Endothelial cell of umbilical vein (primary cell): ENCODE measurements at regions not wholly inside any gene's neighbourhood (a gene's known extent, or its start where the extent isn't known, plus 50 kb on each side); places are given as distances from the start of the nearest gene placed in this dataset.

ENCODE experiments used
- BruUV-seq: library from RNA; stranded (reverse); fragments of 400-500 nt; replicated peaks from 2 replicates; lab custom pipeline; 2021; lab: Mats Ljungman, UMichigan
- CTCF ChIA-PET: fragments of 300-600, 350-600 bp; sonication (Branson Sonifier 250); formaldehyde crosslinking; loops from one replicate; lab custom pipeline; 2021; ENCODE audit warnings: antibody characterized with exemption, inconsistent platforms; lab: Charles Lee
- POLR2A ChIA-PET: fragments of 300-600, 350-600 bp; sonication (Branson Sonifier 250); formaldehyde crosslinking; loops from one replicate; lab custom pipeline; 2021; ENCODE audit warnings: antibody characterized with exemption, inconsistent platforms; lab: Charles Lee
- DNase-seq: peaks from one replicate; pipeline ENCODE4 v3.0.0-alpha.2; 2011; ENCODE audit warnings: low read depth, low spot score
- FAIRE-seq: peaks from 2 replicates; lab custom pipeline; 2011; peaks lifted over from hg19 to GRCh38; lab: Jason Lieb, UNC
- H2AFZ ChIP-seq: 2 replicates; pipeline ENCODE4 v1.6.0; 2012; ENCODE audit warnings: low read depth, low read length, control low read depth, inconsistent platforms
- H3K27ac ChIP-seq: 2 replicates; pipeline ENCODE4 v1.5.1; 2011; ENCODE audit warnings: low read depth, mild to moderate bottlenecking, control low read depth, low read length, moderate library complexity; ENCODE audit not compliant: insufficient read depth
- H3K27me3 ChIP-seq, 2 experiments: 2 replicates each; pipeline versions ENCODE4 v1.6.0 to v1.6.1; 2011; ENCODE audit warnings: low read length in 2 of 2, mixed read lengths in 1 of 2; ENCODE audit not compliant: control insufficient read depth in 2 of 2, insufficient read depth in 2 of 2
- H3K36me3 ChIP-seq, 2 experiments: 2 replicates in 1 of 2; 3 replicates in 1 of 2; pipeline ENCODE4 v1.5.1; 2011; ENCODE audit warnings: low read length in 2 of 2, mild to moderate bottlenecking in 1 of 2, moderate library complexity in 1 of 2; ENCODE audit not compliant: control insufficient read depth in 2 of 2, insufficient read depth in 2 of 2; ENCODE audit errors: extremely low read depth in 1 of 2
- H3K4me1 ChIP-seq: 3 replicates; pipeline ENCODE4 v1.5.1; 2011; ENCODE audit warnings: mild to moderate bottlenecking, low read length; ENCODE audit not compliant: control insufficient read depth, insufficient read depth; ENCODE audit errors: extremely low read depth
- H3K4me2 ChIP-seq: 2 replicates; pipeline ENCODE4 v1.6.1; 2011; ENCODE audit warnings: low read length, control low read depth, mixed read lengths; ENCODE audit not compliant: insufficient read depth
- H3K4me3 ChIP-seq, 3 experiments: fragments of 200-600 bp in 1 of 3; sonication (generic), shearing (Covaris generic) in 1 of 3; replicated peaks in 1 of 3; 2 replicates each; pipeline ENCODE4 v1.5.1; 2011 to 2016; ENCODE audit warnings: control low read depth in 3 of 3, low read length in 3 of 3, mild to moderate bottlenecking in 2 of 3, inconsistent platforms in 1 of 3, low read depth in 1 of 3, moderate library complexity in 1 of 3; ENCODE audit not compliant: insufficient read depth in 1 of 3
- H3K79me2 ChIP-seq: 2 replicates; pipeline ENCODE4 v1.6.0; 2012; ENCODE audit warnings: low read length, inconsistent platforms; ENCODE audit not compliant: control insufficient read depth, insufficient read depth
- H3K9ac ChIP-seq: replicated peaks from 2 replicates; pipeline ENCODE3; 2011; ENCODE audit warnings: low read length, control low read depth; ENCODE audit not compliant: insufficient read depth; ENCODE audit errors: extremely low read depth
- H3K9me1 ChIP-seq: replicated peaks from 3 replicates; pipeline ENCODE4 v1.6.0; 2011; ENCODE audit warnings: mild to moderate bottlenecking, low read length; ENCODE audit not compliant: control insufficient read depth, insufficient read depth; ENCODE audit errors: extremely low read depth
- H3K9me3 ChIP-seq: replicated peaks from 2 replicates; pipeline ENCODE4 v1.5.1; 2012; ENCODE audit warnings: low read length, inconsistent platforms; ENCODE audit not compliant: control insufficient read depth, insufficient read depth
- H4K20me1 ChIP-seq: replicated peaks from 2 replicates; pipeline ENCODE3; 2011; ENCODE audit warnings: mild to moderate bottlenecking, low read length; ENCODE audit not compliant: control insufficient read depth, insufficient read depth; ENCODE audit errors: extremely low read depth
- EZH2 ChIP-seq: IDR thresholded peaks from 2 replicates; pipeline ENCODE4 v1.6.1; 2012; ENCODE audit warnings: borderline replicate concordance, low read depth, mild to moderate bottlenecking, moderate library complexity, low read length, inconsistent platforms; ENCODE audit not compliant: severe bottlenecking
- FOS ChIP-seq: IDR thresholded peaks from 2 replicates; pipeline ENCODE4 v1.6.1; 2011; ENCODE audit warnings: mild to moderate bottlenecking, low read length, moderate library complexity, borderline replicate concordance; ENCODE audit not compliant: insufficient read depth
- GATA2 ChIP-seq: IDR thresholded peaks from 2 replicates; pipeline ENCODE4 v1.7.0; 2011; ENCODE audit warnings: low read depth, mild to moderate bottlenecking, moderate library complexity, mixed read lengths, low read length; ENCODE audit not compliant: insufficient read length, insufficient read depth
- JUN ChIP-seq: IDR thresholded peaks from 2 replicates; pipeline ENCODE4 v1.6.1; 2011; ENCODE audit warnings: borderline replicate concordance, low read depth; ENCODE audit not compliant: insufficient read length, insufficient read depth
- MAX ChIP-seq: IDR thresholded peaks from 2 replicates; pipeline ENCODE4 v1.6.1; 2011; ENCODE audit not compliant: insufficient read depth, insufficient read length
- MYC ChIP-seq: IDR thresholded peaks from one replicate; pipeline ENCODE4 v1.6.1; 2011; ENCODE audit warnings: mild to moderate bottlenecking, low read depth, low read length
- POLR2A ChIP-seq: IDR thresholded peaks from 2 replicates; pipeline ENCODE4 v1.6.1; 2012; ENCODE audit warnings: low read depth, mild to moderate bottlenecking, control low read depth, low read length
- POLR2AphosphoS5 ChIP-seq: IDR thresholded peaks from 2 replicates; pipeline ENCODE4 v1.6.1; 2012; ENCODE audit warnings: low read depth, mild to moderate bottlenecking, control low read depth, low read length, moderate library complexity; ENCODE audit not compliant: insufficient read depth
- dilution Hi-C: fragments of 300-500 bp; cut with MboI; formaldehyde crosslinking; loops from one replicate; pipeline ENCODE4 v1.15.0; 2019; ENCODE audit warnings: low sequenced_read_pairs; ENCODE audit not compliant: extremely low pct_ligation_motif_present
- intact Hi-C: fragments of 100-400 bp; cut with micrococcal nuclease; formaldehyde crosslinking; loops from one replicate; pipeline ENCODE4 v1.10.0; 2022
- TF ChIP-seq, protein P1 (sequence below), 2 donors: IDR thresholded peaks; 1 replicate in 1 of 2; 2 replicates in 1 of 2; pipeline ENCODE4 v1.5.1; 2011; ENCODE audit warnings: low read length in 2 of 2, mild to moderate bottlenecking in 2 of 2, moderate library complexity in 2 of 2, control low read depth in 1 of 2, inconsistent platforms in 1 of 2, low read depth in 1 of 2; ENCODE audit not compliant: insufficient read depth in 1 of 2; ENCODE audit errors: extremely low read depth in 1 of 2

GRCh38 chr1:57741521-57741920 lies 317.7 kb upstream of the DAB1 start:
- Histone ChIP-seq H3K4me1 (no peaks in the 10 kb centered on the region), H3K36me3 (no peaks in the 10 kb centered on the region), H3K4me3 (no peak overlapping the region), H2AFZ (no peak overlapping the region), H3K27ac (no peak overlapping the region), H3K9me3 (peaks cover 2% of the 10 kb centered on the region), H4K20me1 (no peaks in the 10 kb centered on the region), H3K4me2 (no peak overlapping the region), H3K9me1 (no peaks in the 10 kb centered on the region), H3K27me3 (no peaks in the 10 kb centered on the region), H3K9ac (no peak overlapping the region), H3K79me2 (no peaks in the 10 kb centered on the region)
- intact Hi-C loops (no loop called here), dilution Hi-C loops (no loop called here)
- FAIRE-seq = no peak
- ChIA-PET POLR2A (no interaction called here), CTCF (no interaction called here)
- TF ChIP-seq POLR2AphosphoS5 = no peak
- no TSS peak for BruUV-seq
- DNase-seq = no peak

- Histone ChIP-seq H3K27me3 (no peaks in the 10 kb centered on the region), H3K79me2 (no peaks in the 10 kb centered on the region), H3K4me2 (no peak overlapping the region), H2AFZ (no peak overlapping the region), H3K9ac (no peak overlapping the region), H3K4me1 (no peaks in the 10 kb centered on the region), H3K36me3 (no peaks in the 10 kb centered on the region), H3K4me3 (no peak overlapping the region), H3K9me1 (no peaks in the 10 kb centered on the region), H3K27ac (no peak overlapping the region), H3K9me3 (no peaks in the 10 kb centered on the region), H4K20me1 (no peaks in the 10 kb centered on the region)
- POLR2A ChIA-PET = no interaction called here
- FAIRE-seq (no peak), DNase-seq (no peak)
- BruUV-seq = no TSS peak
- intact Hi-C loops = no loop called here
- CTCF ChIA-PET = no interaction called here
- dilution Hi-C loops = no loop called here
- TF ChIP-seq JUN (no peak), MAX (no peak), EZH2 (no peak), MYC (no peak), POLR2AphosphoS5 (no peak), FOS (no peak), GATA2 (no peak), POLR2A (no peak)
- TF ChIP-seq, protein P1, sequence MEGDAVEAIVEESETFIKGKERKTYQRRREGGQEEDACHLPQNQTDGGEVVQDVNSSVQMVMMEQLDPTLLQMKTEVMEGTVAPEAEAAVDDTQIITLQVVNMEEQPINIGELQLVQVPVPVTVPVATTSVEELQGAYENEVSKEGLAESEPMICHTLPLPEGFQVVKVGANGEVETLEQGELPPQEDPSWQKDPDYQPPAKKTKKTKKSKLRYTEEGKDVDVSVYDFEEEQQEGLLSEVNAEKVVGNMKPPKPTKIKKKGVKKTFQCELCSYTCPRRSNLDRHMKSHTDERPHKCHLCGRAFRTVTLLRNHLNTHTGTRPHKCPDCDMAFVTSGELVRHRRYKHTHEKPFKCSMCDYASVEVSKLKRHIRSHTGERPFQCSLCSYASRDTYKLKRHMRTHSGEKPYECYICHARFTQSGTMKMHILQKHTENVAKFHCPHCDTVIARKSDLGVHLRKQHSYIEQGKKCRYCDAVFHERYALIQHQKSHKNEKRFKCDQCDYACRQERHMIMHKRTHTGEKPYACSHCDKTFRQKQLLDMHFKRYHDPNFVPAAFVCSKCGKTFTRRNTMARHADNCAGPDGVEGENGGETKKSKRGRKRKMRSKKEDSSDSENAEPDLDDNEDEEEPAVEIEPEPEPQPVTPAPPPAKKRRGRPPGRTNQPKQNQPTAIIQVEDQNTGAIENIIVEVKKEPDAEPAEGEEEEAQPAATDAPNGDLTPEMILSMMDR (IDR thresholded peaks at IDR 0.05; ENCODE audit: extremely low read depth in 1 of 2, insufficient read depth in 1 of 2, low read depth in 1 of 2, low read length in 2 of 2) = no peak
Observed at GRCh38 chr1:57736940-57737339, 313.1 kb upstream of the DAB1 start.
